KG1 (cell line): ENCODE measurements at regions not wholly inside any gene's neighbourhood (a gene's known extent, or its start where the extent isn't known, plus 50 kb on each side); places are given as distances from the start of the nearest gene placed in this dataset.

Experiments used
- DNase-seq: peaks from one replicate; lab custom pipeline; 2025; lab: John Stamatoyannopoulos, UW

- no peak for DNase-seq
Observed at GRCh38 chr16:87002717-87003413, 314.3 kb downstream of the C16orf95 start.

DNA sequence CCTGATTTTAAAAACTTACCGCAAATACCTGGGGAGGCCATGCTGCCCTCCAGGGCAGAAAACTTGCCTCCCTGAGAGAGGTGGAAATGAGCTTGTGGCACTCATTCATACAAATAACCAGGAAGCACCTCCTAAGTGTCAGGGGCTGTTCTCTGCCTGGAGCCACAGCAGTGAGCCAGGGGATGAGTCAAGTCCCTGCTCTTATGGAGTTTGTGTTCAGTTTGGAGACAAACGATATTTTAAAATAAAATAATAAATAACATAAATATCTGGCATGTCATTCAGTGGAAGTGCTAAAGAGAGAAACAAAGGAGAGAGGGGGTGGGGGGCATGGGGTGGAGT, 313.8 kb downstream of the C16orf95 start:
- DNase-seq = no peak

DNA sequence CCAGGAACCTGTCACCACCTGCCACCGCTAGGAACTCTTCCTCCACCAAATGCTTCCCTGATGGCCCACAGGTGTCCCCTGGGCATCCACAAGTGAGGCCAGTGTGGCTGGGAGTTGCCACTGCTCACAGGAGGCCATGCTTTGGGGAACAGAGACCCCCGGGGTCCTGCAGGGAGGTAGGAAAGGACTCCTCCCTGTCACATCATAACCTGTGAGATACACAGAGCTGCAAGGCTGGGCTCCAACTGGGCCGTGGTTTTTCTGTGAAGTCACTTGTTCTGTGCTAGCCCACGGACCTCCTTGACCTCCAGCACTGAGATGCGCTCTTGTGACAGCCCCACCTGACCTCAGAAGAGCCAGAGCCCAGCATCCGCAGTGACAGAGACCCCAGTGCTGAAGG, 311.2 kb downstream of the C16orf95 start:
- no peak for DNase-seq

DNA sequence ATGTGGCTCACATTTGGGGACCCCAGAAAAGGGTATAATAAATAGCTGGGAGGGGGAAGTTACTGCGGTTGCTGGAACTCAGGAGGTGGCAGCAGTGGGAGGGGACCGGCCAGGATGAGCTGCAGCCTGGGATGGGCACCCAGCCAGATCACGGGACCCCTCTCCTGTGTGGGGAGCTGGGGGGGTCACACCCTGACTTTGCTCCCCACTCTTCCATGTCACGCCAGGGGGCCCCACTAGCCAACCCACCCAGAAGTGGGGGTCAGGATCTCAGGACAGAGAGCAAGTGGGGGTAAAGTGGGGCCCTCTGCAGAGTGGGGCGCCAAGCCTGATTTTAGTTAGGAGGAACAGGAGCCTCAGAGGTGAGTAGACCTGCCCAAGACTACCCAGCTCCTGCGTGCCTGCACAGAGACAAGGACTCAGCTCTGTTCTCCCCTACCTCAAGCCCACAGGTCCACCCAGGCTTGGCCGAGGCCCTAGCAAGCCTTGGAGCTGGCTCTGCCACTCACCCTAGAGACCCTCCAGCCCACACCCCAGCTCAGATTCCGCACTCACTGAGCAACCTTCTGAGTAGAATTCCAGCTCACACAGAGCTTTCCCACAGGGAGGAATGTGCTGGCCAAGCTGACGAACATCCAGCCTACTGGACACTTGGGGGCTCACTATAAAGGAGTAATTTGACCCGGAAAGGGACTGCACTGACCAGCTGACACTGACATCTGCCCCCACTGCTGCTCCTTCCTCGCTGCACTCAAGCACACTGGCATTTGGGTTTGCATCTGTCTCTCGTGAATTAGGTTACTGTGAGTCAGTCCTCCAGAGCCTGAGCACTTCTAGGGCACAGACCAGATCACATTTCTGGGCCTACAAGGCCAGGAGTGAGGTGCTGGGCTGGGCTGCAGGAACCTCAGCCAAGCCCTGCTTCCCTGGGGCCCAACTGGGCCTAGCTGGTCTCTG, 310.1 kb downstream of the C16orf95 start:
- DNase-seq = no peak

- DNase-seq = no peak
Observed at GRCh38 chr16:87007907-87008306, 309.3 kb downstream of the C16orf95 start.

DNA sequence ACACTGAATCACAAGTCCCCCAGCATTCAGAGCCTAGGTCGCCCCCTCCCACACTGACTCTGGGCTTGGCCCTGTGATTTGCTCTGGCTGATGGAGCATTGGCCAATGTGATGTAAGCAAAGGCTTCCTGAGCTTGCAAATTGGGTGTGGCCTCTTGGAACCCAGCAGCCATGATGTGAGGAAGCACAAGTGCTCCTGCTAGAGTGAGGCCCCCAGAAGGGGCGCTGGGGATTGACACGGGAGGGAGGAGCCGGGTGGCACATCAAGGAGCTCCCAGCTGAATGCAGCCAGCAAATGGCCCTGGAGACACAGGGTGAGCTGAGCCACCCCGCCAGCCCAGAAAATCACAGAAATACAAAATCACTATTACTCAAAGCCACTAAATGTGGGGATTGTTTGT, 308.5 kb downstream of the C16orf95 start:
- no peak for DNase-seq

GRCh38 chr16:87012954-87013938, 303.9 kb downstream of the C16orf95 start:
- DNase-seq = no peak

DNA sequence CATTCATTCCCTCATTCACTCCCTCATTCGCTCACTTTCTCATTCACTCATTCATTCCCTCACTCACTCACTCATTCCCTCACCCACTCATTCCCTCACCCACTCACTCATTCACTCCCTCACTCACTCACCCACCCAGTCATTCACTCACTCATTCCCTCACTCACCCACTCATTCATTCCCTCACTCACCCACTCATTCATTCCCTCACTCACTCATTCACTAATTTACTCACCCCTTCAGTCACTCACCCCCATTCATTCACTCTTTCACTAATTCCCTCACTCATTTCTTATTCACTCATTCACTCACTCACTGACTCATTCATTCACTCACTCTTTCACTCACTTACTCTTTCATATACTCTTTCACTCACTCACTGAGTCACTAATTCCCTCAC, 303.1 kb downstream of the C16orf95 start:
- DNase-seq = no peak

DNA sequence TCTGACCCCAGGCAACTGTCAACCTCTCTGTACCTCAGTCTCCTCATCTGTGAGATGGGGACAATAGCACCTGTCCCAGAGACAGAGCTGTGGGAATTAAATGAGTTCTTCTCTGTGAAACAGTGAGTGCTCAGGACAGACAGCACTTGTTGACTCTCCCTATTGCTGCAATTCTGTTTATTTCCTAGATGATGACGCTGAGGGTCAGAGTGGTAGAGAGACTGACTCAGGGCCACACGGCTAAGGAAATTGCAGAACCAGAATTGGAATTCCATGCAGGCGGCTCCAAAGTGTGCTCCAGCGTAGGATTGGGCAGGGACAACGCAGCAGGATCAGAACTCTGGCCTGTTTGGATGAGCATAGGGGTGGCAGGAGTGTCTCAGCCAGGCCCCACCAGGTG, 302.2 kb downstream of the C16orf95 start:
- DNase-seq = no peak

- DNase-seq = no peak
Observed at GRCh38 chr16:87016046-87017035, 300.9 kb downstream of the C16orf95 start.

GRCh38 chr16:87017371-87018012, 299.7 kb downstream of the C16orf95 start:
- no peak for DNase-seq

- DNase-seq = no peak
Observed at GRCh38 chr16:87025676-87026075, 291.5 kb downstream of the C16orf95 start.

- DNase-seq = no peak
Observed at GRCh38 chr16:87027056-87027616, 290.1 kb downstream of the C16orf95 start.

DNA sequence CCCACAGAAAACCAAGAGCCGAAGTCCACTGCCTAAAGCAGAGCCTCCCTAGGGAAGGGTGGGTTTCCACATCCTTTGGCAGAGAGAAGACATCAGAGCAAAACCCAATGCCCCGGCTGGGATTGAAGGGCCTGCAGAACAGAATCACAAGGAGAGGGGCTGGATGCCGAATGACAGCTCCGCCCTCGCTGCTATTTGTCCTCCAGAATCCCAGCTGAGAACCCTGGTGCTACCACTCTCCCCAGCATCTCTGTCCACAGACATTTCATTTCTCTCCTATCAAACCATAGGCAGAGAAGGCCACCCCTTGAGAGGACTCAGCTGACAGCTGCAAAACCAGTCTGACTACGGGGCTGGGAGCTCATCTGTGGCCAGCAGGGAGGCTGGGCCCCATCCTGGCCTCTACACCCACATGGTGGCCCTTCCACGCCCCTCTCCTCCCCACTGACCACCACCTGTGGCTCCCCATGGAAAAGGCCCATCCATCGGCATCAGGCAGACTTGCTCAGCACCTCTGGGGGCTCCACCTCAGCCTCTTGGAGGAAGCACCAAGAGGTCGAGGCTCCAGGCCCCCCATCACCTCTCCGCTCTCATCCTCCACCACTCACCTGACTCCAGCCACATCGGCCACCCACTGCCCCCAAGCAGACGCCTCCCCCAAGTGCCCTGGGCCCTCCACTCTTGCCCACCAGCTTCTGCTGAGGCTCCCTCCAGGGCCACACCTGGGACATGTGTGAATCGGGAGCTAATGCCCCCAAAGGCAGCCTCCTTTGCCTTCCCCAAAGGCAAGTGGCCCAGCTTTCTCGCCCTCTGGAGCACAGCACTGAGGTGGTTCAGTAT, 288.5 kb downstream of the C16orf95 start:
- DNase-seq = no peak

DNA sequence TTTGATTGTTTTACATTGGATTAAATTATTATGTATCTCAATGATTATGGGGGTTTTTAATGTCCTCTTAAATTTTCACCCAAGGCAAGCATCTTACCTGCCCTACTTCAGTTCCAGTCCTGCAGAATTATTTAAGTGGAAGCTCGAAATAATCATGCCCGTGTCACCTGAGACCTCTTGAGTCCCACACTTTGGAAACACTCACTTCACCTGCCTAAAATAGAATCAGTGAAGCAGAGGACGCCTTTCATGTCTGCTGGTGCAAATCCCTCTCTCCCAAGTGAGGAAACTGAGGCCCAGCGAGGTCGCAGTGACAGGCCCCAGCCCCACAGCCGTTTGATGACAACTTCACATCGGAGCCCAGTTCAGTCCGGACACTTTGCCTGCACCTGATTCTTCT, 284.6 kb downstream of the C16orf95 start:
- DNase-seq = no peak

DNA sequence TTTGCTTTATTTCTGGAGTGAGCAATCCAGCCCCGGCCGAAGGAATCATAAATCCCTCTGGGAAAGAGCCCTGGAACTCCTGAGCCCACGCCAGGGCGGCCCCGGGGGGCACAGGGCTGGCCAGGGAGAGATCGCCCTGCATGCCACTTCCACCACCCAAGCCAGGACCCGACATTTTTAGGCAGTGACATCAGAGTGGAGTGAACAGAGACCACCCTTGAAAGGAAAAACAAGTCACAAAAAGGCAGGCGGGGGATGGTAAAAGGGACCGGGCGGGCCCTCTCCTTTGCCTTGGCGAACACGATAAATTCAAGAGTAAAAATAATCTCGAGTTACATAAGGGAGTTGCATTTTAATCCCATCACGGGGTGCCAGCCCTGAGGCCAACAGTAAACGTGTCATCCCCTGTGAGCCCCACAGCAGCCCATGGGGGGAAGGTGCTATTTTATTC, 284.1 kb downstream of the C16orf95 start:
- no peak for DNase-seq

- DNase-seq = no peak
Observed at GRCh38 chr16:87033541-87034300, 283.5 kb downstream of the C16orf95 start.

DNA sequence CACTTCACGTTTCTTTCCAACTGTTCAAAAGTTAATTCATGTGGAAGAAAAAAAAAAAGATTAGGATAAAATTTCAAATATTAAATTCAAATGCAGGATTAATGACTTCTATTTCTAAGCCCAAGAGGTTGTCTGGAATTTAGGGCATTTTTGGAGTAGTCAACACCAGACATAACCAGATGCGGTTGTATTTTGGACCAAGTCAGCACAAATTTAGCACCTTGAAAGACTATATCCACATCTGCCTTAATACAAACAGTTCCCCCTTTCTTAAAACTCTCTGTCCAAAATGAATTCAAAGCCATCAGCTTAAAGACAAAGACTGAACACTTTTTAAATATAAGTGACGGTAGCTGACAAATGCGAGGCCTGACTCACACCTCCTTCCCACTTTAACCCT, 282.9 kb downstream of the C16orf95 start:
- no peak for DNase-seq
